GM12878 (cell line): ENCODE measurements at regions not wholly inside any gene's neighbourhood (a gene's known extent, or its start where the extent isn't known, plus 50 kb on each side); places are given as distances from the start of the nearest gene placed in this dataset.

Experiments used
- BMI1 ChIP-seq: fragments of 450-650 bp; IDR thresholded peaks from 2 replicates; pipeline ENCODE4 v1.6.1; 2016; ENCODE audit warnings: mild to moderate bottlenecking, moderate library complexity, borderline replicate concordance
- HDGF ChIP-seq: fragments of 450-650 bp; IDR thresholded peaks from 2 replicates; pipeline ENCODE4 v1.6.1; 2016; ENCODE audit warnings: antibody characterized with exemption
- STAT3 ChIP-seq: IDR thresholded peaks from 2 replicates; pipeline ENCODE4 v1.6.1; 2011; ENCODE audit warnings: low read depth, low read length, improper control_type of control experiment
- TF ChIP-seq, protein P1 (sequence below): IDR thresholded peaks from 2 replicates; pipeline ENCODE4 v1.6.1; 2012; ENCODE audit warnings: improper control_type of control experiment, low read depth, low read length; ENCODE audit not compliant: insufficient replicate concordance
- TF ChIP-seq, protein P2 (sequence below): IDR thresholded peaks from 2 replicates; pipeline ENCODE4 v1.6.1; 2011; ENCODE audit warnings: borderline replicate concordance, low read depth, mild to moderate bottlenecking, moderate library complexity, mixed read lengths, low read length; ENCODE audit not compliant: insufficient read depth; ENCODE audit errors: extremely low read length
- TF ChIP-seq, protein P3 (sequence below): fragments of 150-350 bp; IDR thresholded peaks from 2 replicates; pipeline ENCODE4 v1.6.1; 2016; ENCODE audit warnings: low read depth, low read length
- TF ChIP-seq, protein P4 (sequence below): fragments of 450-650 bp; IDR thresholded peaks from 2 replicates; pipeline ENCODE4 v1.6.1; 2017; ENCODE audit warnings: antibody characterized with exemption, mild to moderate bottlenecking, moderate library complexity

DNA sequence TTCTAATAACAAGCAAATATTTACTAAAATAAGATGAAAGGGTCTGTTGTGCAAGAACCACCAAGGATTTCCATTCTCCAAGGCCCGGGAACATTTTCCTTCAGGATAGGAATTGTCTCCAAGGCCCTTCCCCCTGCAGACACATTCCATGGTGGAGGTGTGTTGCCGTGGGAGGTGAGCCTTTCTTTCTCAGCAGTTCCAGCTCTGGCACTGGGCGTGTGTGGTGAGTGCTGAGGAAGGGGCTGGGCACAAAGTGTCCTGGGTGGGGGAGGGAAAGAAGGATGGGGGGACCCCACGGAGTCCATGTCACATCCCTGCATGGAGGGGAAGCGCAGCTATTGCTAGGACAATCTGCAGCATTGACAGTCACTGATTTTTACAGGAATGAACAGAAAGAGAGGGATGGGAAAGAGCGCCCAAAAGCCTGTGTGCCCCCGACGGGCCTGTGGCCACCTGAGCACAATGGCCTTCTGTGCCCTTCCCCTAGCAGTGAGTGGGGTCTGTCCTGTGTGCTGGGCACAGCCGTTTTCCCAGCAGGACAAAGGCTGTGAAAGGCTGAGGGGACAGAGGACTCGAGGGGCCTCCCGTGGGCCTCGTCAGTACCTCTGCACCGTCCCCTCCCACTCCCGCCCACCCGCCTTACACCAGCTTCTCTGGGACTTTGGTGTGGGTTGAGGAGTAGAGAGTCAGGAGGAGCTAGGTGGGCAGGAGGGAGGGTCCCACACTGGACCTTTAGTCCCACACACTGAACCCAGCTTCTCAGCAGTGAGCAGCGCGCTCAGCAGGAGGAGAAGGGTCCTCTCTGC, 79.8 kb downstream of the PTGR3 start (continued):
- no peak for TF ChIP-seq BMI1
- no peak for TF ChIP-seq HDGF
- TF ChIP-seq, protein P1, sequence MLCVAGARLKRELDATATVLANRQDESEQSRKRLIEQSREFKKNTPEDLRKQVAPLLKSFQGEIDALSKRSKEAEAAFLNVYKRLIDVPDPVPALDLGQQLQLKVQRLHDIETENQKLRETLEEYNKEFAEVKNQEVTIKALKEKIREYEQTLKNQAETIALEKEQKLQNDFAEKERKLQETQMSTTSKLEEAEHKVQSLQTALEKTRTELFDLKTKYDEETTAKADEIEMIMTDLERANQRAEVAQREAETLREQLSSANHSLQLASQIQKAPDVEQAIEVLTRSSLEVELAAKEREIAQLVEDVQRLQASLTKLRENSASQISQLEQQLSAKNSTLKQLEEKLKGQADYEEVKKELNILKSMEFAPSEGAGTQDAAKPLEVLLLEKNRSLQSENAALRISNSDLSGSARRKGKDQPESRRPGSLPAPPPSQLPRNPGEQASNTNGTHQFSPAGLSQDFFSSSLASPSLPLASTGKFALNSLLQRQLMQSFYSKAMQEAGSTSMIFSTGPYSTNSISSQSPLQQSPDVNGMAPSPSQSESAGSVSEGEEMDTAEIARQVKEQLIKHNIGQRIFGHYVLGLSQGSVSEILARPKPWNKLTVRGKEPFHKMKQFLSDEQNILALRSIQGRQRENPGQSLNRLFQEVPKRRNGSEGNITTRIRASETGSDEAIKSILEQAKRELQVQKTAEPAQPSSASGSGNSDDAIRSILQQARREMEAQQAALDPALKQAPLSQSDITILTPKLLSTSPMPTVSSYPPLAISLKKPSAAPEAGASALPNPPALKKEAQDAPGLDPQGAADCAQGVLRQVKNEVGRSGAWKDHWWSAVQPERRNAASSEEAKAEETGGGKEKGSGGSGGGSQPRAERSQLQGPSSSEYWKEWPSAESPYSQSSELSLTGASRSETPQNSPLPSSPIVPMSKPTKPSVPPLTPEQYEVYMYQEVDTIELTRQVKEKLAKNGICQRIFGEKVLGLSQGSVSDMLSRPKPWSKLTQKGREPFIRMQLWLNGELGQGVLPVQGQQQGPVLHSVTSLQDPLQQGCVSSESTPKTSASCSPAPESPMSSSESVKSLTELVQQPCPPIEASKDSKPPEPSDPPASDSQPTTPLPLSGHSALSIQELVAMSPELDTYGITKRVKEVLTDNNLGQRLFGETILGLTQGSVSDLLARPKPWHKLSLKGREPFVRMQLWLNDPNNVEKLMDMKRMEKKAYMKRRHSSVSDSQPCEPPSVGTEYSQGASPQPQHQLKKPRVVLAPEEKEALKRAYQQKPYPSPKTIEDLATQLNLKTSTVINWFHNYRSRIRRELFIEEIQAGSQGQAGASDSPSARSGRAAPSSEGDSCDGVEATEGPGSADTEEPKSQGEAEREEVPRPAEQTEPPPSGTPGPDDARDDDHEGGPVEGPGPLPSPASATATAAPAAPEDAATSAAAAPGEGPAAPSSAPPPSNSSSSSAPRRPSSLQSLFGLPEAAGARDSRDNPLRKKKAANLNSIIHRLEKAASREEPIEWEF, result no peak
- TF ChIP-seq, protein P2, sequence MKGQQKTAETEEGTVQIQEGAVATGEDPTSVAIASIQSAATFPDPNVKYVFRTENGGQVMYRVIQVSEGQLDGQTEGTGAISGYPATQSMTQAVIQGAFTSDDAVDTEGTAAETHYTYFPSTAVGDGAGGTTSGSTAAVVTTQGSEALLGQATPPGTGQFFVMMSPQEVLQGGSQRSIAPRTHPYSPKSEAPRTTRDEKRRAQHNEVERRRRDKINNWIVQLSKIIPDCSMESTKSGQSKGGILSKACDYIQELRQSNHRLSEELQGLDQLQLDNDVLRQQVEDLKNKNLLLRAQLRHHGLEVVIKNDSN, result no peak
- TF ChIP-seq, protein P3, sequence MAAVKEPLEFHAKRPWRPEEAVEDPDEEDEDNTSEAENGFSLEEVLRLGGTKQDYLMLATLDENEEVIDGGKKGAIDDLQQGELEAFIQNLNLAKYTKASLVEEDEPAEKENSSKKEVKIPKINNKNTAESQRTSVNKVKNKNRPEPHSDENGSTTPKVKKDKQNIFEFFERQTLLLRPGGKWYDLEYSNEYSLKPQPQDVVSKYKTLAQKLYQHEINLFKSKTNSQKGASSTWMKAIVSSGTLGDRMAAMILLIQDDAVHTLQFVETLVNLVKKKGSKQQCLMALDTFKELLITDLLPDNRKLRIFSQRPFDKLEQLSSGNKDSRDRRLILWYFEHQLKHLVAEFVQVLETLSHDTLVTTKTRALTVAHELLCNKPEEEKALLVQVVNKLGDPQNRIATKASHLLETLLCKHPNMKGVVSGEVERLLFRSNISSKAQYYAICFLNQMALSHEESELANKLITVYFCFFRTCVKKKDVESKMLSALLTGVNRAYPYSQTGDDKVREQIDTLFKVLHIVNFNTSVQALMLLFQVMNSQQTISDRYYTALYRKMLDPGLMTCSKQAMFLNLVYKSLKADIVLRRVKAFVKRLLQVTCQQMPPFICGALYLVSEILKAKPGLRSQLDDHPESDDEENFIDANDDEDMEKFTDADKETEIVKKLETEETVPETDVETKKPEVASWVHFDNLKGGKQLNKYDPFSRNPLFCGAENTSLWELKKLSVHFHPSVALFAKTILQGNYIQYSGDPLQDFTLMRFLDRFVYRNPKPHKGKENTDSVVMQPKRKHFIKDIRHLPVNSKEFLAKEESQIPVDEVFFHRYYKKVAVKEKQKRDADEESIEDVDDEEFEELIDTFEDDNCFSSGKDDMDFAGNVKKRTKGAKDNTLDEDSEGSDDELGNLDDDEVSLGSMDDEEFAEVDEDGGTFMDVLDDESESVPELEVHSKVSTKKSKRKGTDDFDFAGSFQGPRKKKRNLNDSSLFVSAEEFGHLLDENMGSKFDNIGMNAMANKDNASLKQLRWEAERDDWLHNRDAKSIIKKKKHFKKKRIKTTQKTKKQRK, result no peak
- TF ChIP-seq, protein P4, sequence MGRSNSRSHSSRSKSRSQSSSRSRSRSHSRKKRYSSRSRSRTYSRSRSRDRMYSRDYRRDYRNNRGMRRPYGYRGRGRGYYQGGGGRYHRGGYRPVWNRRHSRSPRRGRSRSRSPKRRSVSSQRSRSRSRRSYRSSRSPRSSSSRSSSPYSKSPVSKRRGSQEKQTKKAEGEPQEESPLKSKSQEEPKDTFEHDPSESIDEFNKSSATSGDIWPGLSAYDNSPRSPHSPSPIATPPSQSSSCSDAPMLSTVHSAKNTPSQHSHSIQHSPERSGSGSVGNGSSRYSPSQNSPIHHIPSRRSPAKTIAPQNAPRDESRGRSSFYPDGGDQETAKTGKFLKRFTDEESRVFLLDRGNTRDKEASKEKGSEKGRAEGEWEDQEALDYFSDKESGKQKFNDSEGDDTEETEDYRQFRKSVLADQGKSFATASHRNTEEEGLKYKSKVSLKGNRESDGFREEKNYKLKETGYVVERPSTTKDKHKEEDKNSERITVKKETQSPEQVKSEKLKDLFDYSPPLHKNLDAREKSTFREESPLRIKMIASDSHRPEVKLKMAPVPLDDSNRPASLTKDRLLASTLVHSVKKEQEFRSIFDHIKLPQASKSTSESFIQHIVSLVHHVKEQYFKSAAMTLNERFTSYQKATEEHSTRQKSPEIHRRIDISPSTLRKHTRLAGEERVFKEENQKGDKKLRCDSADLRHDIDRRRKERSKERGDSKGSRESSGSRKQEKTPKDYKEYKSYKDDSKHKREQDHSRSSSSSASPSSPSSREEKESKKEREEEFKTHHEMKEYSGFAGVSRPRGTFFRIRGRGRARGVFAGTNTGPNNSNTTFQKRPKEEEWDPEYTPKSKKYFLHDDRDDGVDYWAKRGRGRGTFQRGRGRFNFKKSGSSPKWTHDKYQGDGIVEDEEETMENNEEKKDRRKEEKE, result no peak
- TF ChIP-seq STAT3, result no peak
